RWPE1 (cell line): ENCODE measurements at regions not wholly inside any gene's neighbourhood (a gene's known extent, or its start where the extent isn't known, plus 50 kb on each side); places are given as distances from the start of the nearest gene placed in this dataset.
A peak's percentile ranks its signal among the peaks of the same experiment; 100 is the strongest.

Experiments used
- CTCF ChIA-PET: fragments of 350-600 bp; sonication (Branson Sonifier 250); formaldehyde crosslinking; extraction: SDS; loops from one replicate; lab custom pipeline; 2021; lab: Yijun Ruan, JAX
- POLR2A ChIA-PET: fragments of 400-600 bp; formaldehyde crosslinking; extraction: SDS; loops from one replicate; lab custom pipeline; 2020; ENCODE audit warnings: antibody characterized with exemption; ENCODE audit not compliant: low non-redundant PET; lab: Yijun Ruan, JAX
- DNase-seq: peaks from one replicate; pipeline ENCODE4 v3.0.0; 2012; ENCODE audit warnings: low spot score
- H3K27ac ChIP-seq: fragments of 450-650 bp; 2 replicates; pipeline ENCODE4 v1.5.1; 2017
- TF ChIP-seq, protein P1 (sequence below): fragments of 450-650 bp; conservative IDR thresholded peaks from 2 replicates; pipeline ENCODE4 v1.5.1; 2017; ENCODE audit warnings: low read depth, mild to moderate bottlenecking

DNA sequence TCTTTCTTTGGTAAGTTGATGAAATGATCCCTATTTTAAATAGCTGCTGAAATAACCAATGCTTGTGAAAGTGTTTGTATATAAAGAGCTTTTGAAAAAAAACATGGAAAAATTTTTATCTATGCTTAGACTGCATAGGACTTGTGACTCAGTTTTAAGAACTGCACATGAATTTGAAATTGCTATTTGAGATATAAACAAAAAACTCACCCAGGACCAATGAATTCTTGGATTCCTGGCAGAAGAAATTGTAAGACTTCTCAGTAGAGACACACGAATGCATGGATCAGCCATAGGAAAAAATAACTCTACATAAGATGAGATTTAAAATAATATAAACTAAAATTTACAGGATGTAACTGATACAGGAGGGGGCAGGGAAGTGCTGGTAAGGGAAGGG lies 278.8 kb upstream of the SORCS1 start:
- DNase-seq, result no peak
- TF ChIP-seq, protein P1, sequence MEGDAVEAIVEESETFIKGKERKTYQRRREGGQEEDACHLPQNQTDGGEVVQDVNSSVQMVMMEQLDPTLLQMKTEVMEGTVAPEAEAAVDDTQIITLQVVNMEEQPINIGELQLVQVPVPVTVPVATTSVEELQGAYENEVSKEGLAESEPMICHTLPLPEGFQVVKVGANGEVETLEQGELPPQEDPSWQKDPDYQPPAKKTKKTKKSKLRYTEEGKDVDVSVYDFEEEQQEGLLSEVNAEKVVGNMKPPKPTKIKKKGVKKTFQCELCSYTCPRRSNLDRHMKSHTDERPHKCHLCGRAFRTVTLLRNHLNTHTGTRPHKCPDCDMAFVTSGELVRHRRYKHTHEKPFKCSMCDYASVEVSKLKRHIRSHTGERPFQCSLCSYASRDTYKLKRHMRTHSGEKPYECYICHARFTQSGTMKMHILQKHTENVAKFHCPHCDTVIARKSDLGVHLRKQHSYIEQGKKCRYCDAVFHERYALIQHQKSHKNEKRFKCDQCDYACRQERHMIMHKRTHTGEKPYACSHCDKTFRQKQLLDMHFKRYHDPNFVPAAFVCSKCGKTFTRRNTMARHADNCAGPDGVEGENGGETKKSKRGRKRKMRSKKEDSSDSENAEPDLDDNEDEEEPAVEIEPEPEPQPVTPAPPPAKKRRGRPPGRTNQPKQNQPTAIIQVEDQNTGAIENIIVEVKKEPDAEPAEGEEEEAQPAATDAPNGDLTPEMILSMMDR, result no peak
- CTCF ChIA-PET, result no interaction called here
- no peak overlapping the region for H3K27ac ChIP-seq
- POLR2A ChIA-PET, result no interaction called here

DNA sequence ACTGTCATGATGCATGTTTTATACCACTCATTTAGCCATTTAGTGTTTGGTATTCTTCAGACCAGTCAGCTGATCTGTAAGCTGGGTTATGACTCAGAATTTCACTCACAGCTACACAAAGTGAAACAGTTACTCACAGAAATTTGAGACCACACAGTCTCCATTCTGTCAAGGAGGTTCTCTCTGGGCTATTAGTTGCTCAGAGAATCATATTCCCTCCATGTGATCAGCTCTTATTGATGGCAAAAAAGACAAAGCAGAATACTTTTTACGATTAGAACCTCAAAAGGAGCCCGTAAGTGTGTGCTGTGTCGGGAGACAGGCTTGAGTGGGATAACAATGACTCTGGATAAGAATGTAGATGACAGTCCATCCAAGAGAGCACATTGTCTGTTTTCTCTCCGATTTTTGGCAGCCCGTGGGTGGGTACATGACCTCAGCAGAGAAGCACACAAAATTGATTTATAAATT lies 277.6 kb upstream of the SORCS1 start:
- TF ChIP-seq, protein P1, result no peak
- POLR2A ChIA-PET, result no interaction called here
- peak; percentile 36 for DNase-seq
- no peak overlapping the region for H3K27ac ChIP-seq
- CTCF ChIA-PET, result no interaction called here

- no peak overlapping the region for H3K27ac ChIP-seq
- ChIA-PET CTCF (no interaction called here), POLR2A (no interaction called here)
- TF ChIP-seq, protein P1, result no peak
- DNase-seq, result no peak
Measured at GRCh38 chr10:107440741-107441140, 276.2 kb upstream of the SORCS1 start.

GRCh38 chr10:107437921-107438320 lies 273.4 kb upstream of the SORCS1 start:
- ChIA-PET CTCF (no interaction called here), POLR2A (no interaction called here)
- TF ChIP-seq, protein P1, result no peak
- DNase-seq, result no peak
- H3K27ac ChIP-seq, result no peak overlapping the region

DNA sequence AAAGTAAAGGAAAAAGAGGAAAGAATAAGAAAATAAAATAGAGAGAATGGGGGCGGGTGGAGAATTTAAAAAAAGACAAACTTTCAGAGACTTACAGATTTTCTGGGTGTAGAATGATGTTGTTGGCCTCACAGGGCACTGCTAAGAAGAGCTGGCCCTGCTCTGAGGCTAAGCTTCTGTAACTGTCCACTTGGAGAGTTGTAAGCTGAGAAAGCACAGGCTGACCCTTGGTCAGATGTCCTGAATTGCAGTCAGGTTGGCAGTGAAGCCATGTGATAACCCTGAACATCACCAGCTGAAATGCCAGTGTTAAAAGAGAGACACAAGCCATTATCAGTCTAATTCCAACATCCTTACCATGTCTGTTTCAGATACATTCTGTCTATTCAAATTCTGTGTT lies 272.1 kb upstream of the SORCS1 start:
- CTCF ChIA-PET, result no interaction called here
- POLR2A ChIA-PET, result no interaction called here
- no peak for DNase-seq
- TF ChIP-seq, protein P1, result no peak
- no peak overlapping the region for H3K27ac ChIP-seq

DNA sequence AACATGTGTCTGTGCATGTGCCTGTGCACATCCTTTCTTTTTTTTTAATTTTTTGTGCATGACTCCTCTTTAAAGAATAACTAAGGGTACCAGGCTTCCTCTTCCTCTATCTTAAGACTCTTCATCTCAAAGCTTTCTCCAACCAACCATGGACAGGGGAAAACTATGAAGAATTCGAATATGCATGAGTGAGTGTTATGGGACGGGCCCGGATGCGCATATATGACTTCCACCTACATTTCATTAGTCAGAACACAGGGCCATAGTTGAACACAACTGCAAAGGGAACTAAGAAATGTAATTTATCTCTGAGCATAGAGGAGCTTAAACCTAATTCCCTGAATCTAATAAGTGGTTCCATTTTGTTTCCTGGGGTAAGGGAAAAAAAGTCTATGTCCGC lies 270.3 kb upstream of the SORCS1 start:
- CTCF ChIA-PET, result interaction anchor here (0.6 kb wide), 1 partner anchor 47 kb away, joined by 3 read pairs; no protein-coding TSS in a partner anchor
- TF ChIP-seq, protein P1, result no peak
- no peak for DNase-seq

GRCh38 chr10:107434201-107434600 lies 269.7 kb upstream of the SORCS1 start:
- no peak overlapping the region for H3K27ac ChIP-seq
- ChIA-PET CTCF (no interaction called here), POLR2A (no interaction called here)
- TF ChIP-seq, protein P1, result no peak
- no peak for DNase-seq

More for the DNA sequence above, 270.3 kb upstream of the SORCS1 start:
- POLR2A ChIA-PET, result no interaction called here
- no peak overlapping the region for H3K27ac ChIP-seq
